Activated CD4-positive, alpha-beta T cell treated with anti-CD3 and anti-CD28 coated beads, Interleukin-2, Interleukin-6, amounts not matched to agents 100 ng/mL and 50 ng/mL, durations not matched to agents 16 hours and 8 hours (primary cell): ENCODE measurements at regions not wholly inside any gene's neighbourhood (a gene's known extent, or its start where the extent isn't known, plus 50 kb on each side); places are given as distances from the start of the nearest gene placed in this dataset.
"Not testable (repeated sequence)": the region's sequence is repeated elsewhere in the genome, so short reads cannot be mapped to it uniquely, and the experiment has no call there.

Experiments
- DNase-seq: peaks from one replicate; pipeline ENCODE4 v3.0.0-alpha.2; 2020

- no peak for DNase-seq
These were observed 107.3 kb upstream of the SYT6 start for GRCh38 chr1:114260805-114261484.

- no peak for DNase-seq
These were observed 106.0 kb upstream of the SYT6 start for GRCh38 chr1:114259511-114260160.

- no peak for DNase-seq
These were observed 105.0 kb upstream of the SYT6 start for GRCh38 chr1:114258633-114259032.

GRCh38 chr1:114258074-114258473 lies 104.4 kb upstream of the SYT6 start:
- no peak for DNase-seq

GRCh38 chr1:114257554-114257953 lies 103.9 kb upstream of the SYT6 start:
- DNase-seq, result no peak

GRCh38 chr1:114253900-114254299 lies 100.2 kb upstream of the SYT6 start:
- no peak for DNase-seq

- DNase-seq, result no peak
These were observed 97.9 kb upstream of the SYT6 start for GRCh38 chr1:114251573-114251939.

- DNase-seq, result no peak
These were observed 97.3 kb upstream of the SYT6 start for GRCh38 chr1:114250683-114251572.

- no peak for DNase-seq
These were observed 96.0 kb upstream of the SYT6 start for GRCh38 chr1:114249691-114250090.

- no peak for DNase-seq
These were observed 94.5 kb upstream of the SYT6 start for GRCh38 chr1:114248162-114248561.

GRCh38 chr1:114242531-114243210 lies 89.0 kb upstream of the SYT6 start:
- not testable (repeated sequence) for DNase-seq

GRCh38 chr1:114238053-114238452 lies 84.4 kb upstream of the SYT6 start:
- no peak for DNase-seq

GRCh38 chr1:114236517-114236916 lies 82.8 kb upstream of the SYT6 start:
- DNase-seq, result no peak

GRCh38 chr1:114235960-114236359 lies 82.3 kb upstream of the SYT6 start:
- no peak for DNase-seq

- DNase-seq, result no peak
These were observed 81.6 kb upstream of the SYT6 start for GRCh38 chr1:114235281-114235680.

- no peak for DNase-seq
These were observed 80.9 kb upstream of the SYT6 start for GRCh38 chr1:114234408-114235124.

GRCh38 chr1:114232691-114233090 lies 79.0 kb upstream of the SYT6 start:
- DNase-seq, result no peak

GRCh38 chr1:114231301-114231700 lies 77.6 kb upstream of the SYT6 start:
- no peak for DNase-seq

- DNase-seq, result no peak
These were observed 75.7 kb upstream of the SYT6 start for GRCh38 chr1:114229368-114229767.

- DNase-seq, result no peak
These were observed 73.4 kb upstream of the SYT6 start for GRCh38 chr1:114227059-114227458.

GRCh38 chr1:114224196-114224907 lies 70.7 kb upstream of the SYT6 start:
- no peak for DNase-seq

- DNase-seq, result no peak
These were observed 69.3 kb upstream of the SYT6 start for GRCh38 chr1:114222920-114223319.
